Thoracic aorta (tissue), 2 donors: ENCODE measurements at regions not wholly inside any gene's neighbourhood (a gene's known extent, or its start where the extent isn't known, plus 50 kb on each side); places are given as distances from the start of the nearest gene placed in this dataset.

Source experiments
- ATAC-seq: fragments of 150-250 bp; one replicate; pipeline ENCODE4 v1.8.0; 2017; ENCODE audit warnings: low read depth; ENCODE audit not compliant: insufficient number of reproducible peaks, low FRiP score
- DNase-seq: peaks from one replicate; pipeline ENCODE4 v3.0.0-alpha.2; 2020; ENCODE audit warnings: low spot score
- H3K27ac ChIP-seq, 2 donors: fragments of 200-600 bp; sonication (generic); 1 replicate in 1 of 2; 2 replicates in 1 of 2; pipeline ENCODE4 v1.5.1; 2016; ENCODE audit warnings: mild to moderate bottlenecking in 2 of 2, moderate library complexity in 2 of 2
- H3K27me3 ChIP-seq: fragments of 200-600 bp; sonication (generic); replicated peaks from 2 replicates; pipeline ENCODE4 v1.6.0; 2016; ENCODE audit warnings: mild to moderate bottlenecking; ENCODE audit not compliant: insufficient read depth
- H3K36me3 ChIP-seq: fragments of 200-600 bp; sonication (generic); one replicate; pipeline ENCODE4 v1.5.1; 2016
- H3K4me1 ChIP-seq, 2 donors: fragments of 200-600 bp; sonication (generic); 1 replicate in 1 of 2; 2 replicates in 1 of 2; pipeline versions ENCODE4 v1.5.1 to v1.6.0; 2016; ENCODE audit warnings: low read depth in 2 of 2, mild to moderate bottlenecking in 1 of 2; ENCODE audit not compliant: control insufficient read depth in 1 of 2
- H3K4me3 ChIP-seq: fragments of 200-600 bp; sonication (generic); 2 replicates; pipeline ENCODE4 v1.5.1; 2016; ENCODE audit warnings: mild to moderate bottlenecking
- H3K9me3 ChIP-seq: fragments of 200-600 bp; sonication (generic); 2 replicates; pipeline ENCODE4 v1.5.1; 2016
- CTCF ChIP-seq: fragments of 200-600 bp; sonication (generic); IDR thresholded peaks from one replicate; pipeline ENCODE4 v1.5.1; 2019; ENCODE audit warnings: antibody characterized with exemption

- TF ChIP-seq CTCF = no peak
- ATAC-seq (no peak), DNase-seq (no peak)
- Histone ChIP-seq H3K36me3 (no peaks in the 10 kb centered on the region), H3K27me3 (no peaks in the 10 kb centered on the region), H3K4me3 (no peak overlapping the region), H3K27ac (no peak overlapping the region), H3K4me1 (peaks cover 2 to 10% of the 10 kb centered on the region in 2 donors), H3K9me3 (no peaks in the 10 kb centered on the region)
Observed at GRCh38 chr5:159735036-159735435, 181.2 kb upstream of the ADRA1B start.

GRCh38 chr5:159735749-159736660 is 180.3 kb upstream of the ADRA1B start:
- no peak for DNase-seq

GRCh38 chr5:159736844-159737243 is 179.4 kb upstream of the ADRA1B start:
- TF ChIP-seq CTCF = no peak
- no peak for DNase-seq
- Histone ChIP-seq H3K27ac (no peak overlapping the region), H3K27me3 (no peaks in the 10 kb centered on the region), H3K36me3 (no peaks in the 10 kb centered on the region), H3K4me3 (no peak overlapping the region), H3K4me1 (peaks cover 2 to 10% of the 10 kb centered on the region in 2 donors), H3K9me3 (no peaks in the 10 kb centered on the region)
- no peak for ATAC-seq

More at GRCh38 chr5:159735749-159736660, 180.3 kb upstream of the ADRA1B start:
- no peak for ATAC-seq
- Histone ChIP-seq H3K9me3 (no peaks in the 10 kb centered on the region), H3K27me3 (no peaks in the 10 kb centered on the region), H3K4me3 (no peak overlapping the region), H3K4me1 (peaks cover 2 to 10% of the 10 kb centered on the region in 2 donors), H3K27ac (no peak overlapping the region), H3K36me3 (no peaks in the 10 kb centered on the region)
- TF ChIP-seq CTCF = no peak

GRCh38 chr5:159737263-159737662 is 179.0 kb upstream of the ADRA1B start:
- Histone ChIP-seq H3K9me3 (no peaks in the 10 kb centered on the region), H3K27ac (no peak overlapping the region), H3K4me1 (peaks cover 2 to 10% of the 10 kb centered on the region in 2 donors), H3K4me3 (no peak overlapping the region), H3K36me3 (no peaks in the 10 kb centered on the region), H3K27me3 (no peaks in the 10 kb centered on the region)
- TF ChIP-seq CTCF = no peak
- no peak for DNase-seq
- no peak for ATAC-seq

GRCh38 chr5:159741829-159742322 is 174.4 kb upstream of the ADRA1B start:
- no peak for TF ChIP-seq CTCF
- DNase-seq (no peak), ATAC-seq (no peak)
- Histone ChIP-seq H3K4me3 (no peak overlapping the region), H3K27me3 (no peaks in the 10 kb centered on the region), H3K36me3 (no peaks in the 10 kb centered on the region), H3K27ac (no peak overlapping the region), H3K9me3 (no peaks in the 10 kb centered on the region), H3K4me1 (no peaks in the 10 kb centered on the region)
